ENCODE measurements at regions not wholly inside any gene's neighbourhood (a gene's known extent, or its start where the extent isn't known, plus 50 kb on each side); places are given as distances from the start of the nearest gene placed in this dataset.

GRCh38 chr1:198861636-198862035 lies 222.8 kb downstream of the PTPRC start:
- in situ Hi-C loops (cut with HindIII; ENCODE audit: extremely low pct_ligation_motif_present, low pct_unique_long_range_greater_than_20kb), result no loop called here
- H2AFZ ChIP-seq (ENCODE audit: low read length), result no peak overlapping the region
- intact Hi-C loops (cut with micrococcal nuclease; ENCODE audit: unreplicated experiment), result no loop called here
- no peaks in the 10 kb centered on the region; the same call in 1 of the 2 replicates for H3K9me3 ChIP-seq (ENCODE audit: low read length)
- H3K9ac ChIP-seq (ENCODE audit: insufficient read depth, low read depth, low read length), result no peak overlapping the region
- no peak for TF ChIP-seq ZNF567 (CRISPR knock-in tag; IDR thresholded peaks at IDR 0.05; ENCODE audit: borderline replicate concordance)
- TF ChIP-seq TOE1 (CRISPR knock-in tag; IDR thresholded peaks at IDR 0.05), result no peak
- no peak for TF ChIP-seq DPF2 (CRISPR knock-in tag; IDR thresholded peaks at IDR 0.05; ENCODE audit: borderline replicate concordance, low read depth)
- TF ChIP-seq HOXA9 (CRISPR knock-in tag; IDR thresholded peaks at IDR 0.05; ENCODE audit: borderline replicate concordance), result no peak
- TF ChIP-seq KLF6 (CRISPR knock-in tag; IDR thresholded peaks at IDR 0.05), result no peak
- no peak for TF ChIP-seq FOXM1 (CRISPR knock-in tag; IDR thresholded peaks at IDR 0.05)
- no peak for TF ChIP-seq ZNF781 (CRISPR knock-in tag; IDR thresholded peaks at IDR 0.05; ENCODE audit: borderline replicate concordance, not compliant biosample characterization)
- no peak for TF ChIP-seq ZNF646 (CRISPR knock-in tag; IDR thresholded peaks at IDR 0.05)
- CTCF ChIA-PET (ENCODE audit: low intra/inter-chr PET ratio, low total read pairs), result no interaction called here
- H3K36me3 ChIP-seq (replicated peaks in 1 of 2; ENCODE audit: control insufficient read depth in 1 of 2, insufficient read depth in 2 of 2, low read length in 2 of 2), result no peaks in the 10 kb centered on the region
- no peaks in the 10 kb centered on the region for H3K4me1 ChIP-seq (ENCODE audit: insufficient read depth, low read length)
- 39% methylated on average over 2 of the region's 2 CpGs for WGBS (ENCODE audit: low lambda C conversion rate)
- no peaks in the 10 kb centered on the region for H3K27me3 ChIP-seq (ENCODE audit: control insufficient read depth in 1 of 2, insufficient read depth in 2 of 2, low read length in 2 of 2)
- no peak overlapping the region for H3K4me2 ChIP-seq (ENCODE audit: low read depth, low read length)
- BruUV-seq (replicated peaks), result no TSS peak
- no peak for FAIRE-seq
- no peak for ATAC-seq
- H4K20me1 ChIP-seq (ENCODE audit: insufficient read depth, low read length), result no peaks in the 10 kb centered on the region
- DNase-seq (ENCODE audit: low spot score), result no peak
- H3K79me2 ChIP-seq (ENCODE audit: insufficient read depth, low read length), result no peaks in the 10 kb centered on the region
- POLR2A ChIA-PET, result no interaction called here
- H3K4me3 ChIP-seq (replicated peaks in 1 of 3; ENCODE audit: insufficient read depth in 1 of 3, low read depth in 2 of 3, low read length in 3 of 3), result no peak overlapping the region
- H3K27ac ChIP-seq (ENCODE audit: extremely low read length, insufficient read depth, low read length), result no peak overlapping the region
